IMR-90 (cell line): ENCODE measurements at regions not wholly inside any gene's neighbourhood (a gene's known extent, or its start where the extent isn't known, plus 50 kb on each side); places are given as distances from the start of the nearest gene placed in this dataset.

ENCODE experiments used
- CHD1 ChIP-seq: IDR thresholded peaks from 2 replicates; pipeline ENCODE4 v1.6.1; 2012; ENCODE audit warnings: low read depth, low read length, improper control_type of control experiment
- CTCF ChIP-seq: conservative IDR thresholded peaks from 2 replicates; pipeline ENCODE4 v1.5.1; 2012; ENCODE audit warnings: mild to moderate bottlenecking, low read depth, low read length, improper control_type of control experiment
- POLR2A ChIP-seq: IDR thresholded peaks from 2 replicates; pipeline ENCODE4 v1.6.1; 2012; ENCODE audit warnings: mild to moderate bottlenecking, low read depth, low read length
- RAD21 ChIP-seq: IDR thresholded peaks from 2 replicates; pipeline ENCODE4 v1.6.1; 2012; ENCODE audit warnings: low read length, improper control_type of control experiment
- RFX5 ChIP-seq: IDR thresholded peaks from 2 replicates; pipeline ENCODE4 v1.8.0; 2012; ENCODE audit warnings: low read depth, mild to moderate bottlenecking, low read length, moderate library complexity
- SMC3 ChIP-seq: fragments of 150-350 bp; IDR thresholded peaks from 2 replicates; pipeline ENCODE4 v1.6.1; 2016; ENCODE audit warnings: low read depth, mild to moderate bottlenecking, antibody characterized with exemption, low read length, moderate library complexity
- USF2 ChIP-seq: fragments of 150-350 bp; IDR thresholded peaks from 2 replicates; pipeline ENCODE4 v1.6.1; 2017; ENCODE audit warnings: mild to moderate bottlenecking, antibody characterized with exemption, low read length, low read depth

GRCh38 chr3:89950772-89951171 lies 843.4 kb downstream of the EPHA3 start:
- TF ChIP-seq CTCF (no peak), RFX5 (no peak), POLR2A (no peak), SMC3 (no peak), USF2 (no peak), RAD21 (no peak), CHD1 (no peak)
